ENCODE measurements at regions not wholly inside any gene's neighbourhood (a gene's known extent, or its start where the extent isn't known, plus 50 kb on each side); places are given as distances from the start of the nearest gene placed in this dataset.

- no peak for ATAC-seq
Measured at GRCh38 chr2:2866459-2866858, 511.2 kb downstream of the EIPR1 start.

- no peak for ATAC-seq
Measured at GRCh38 chr2:2862386-2862785, 515.2 kb downstream of the EIPR1 start.

GRCh38 chr2:2861666-2862240 is 515.9 kb downstream of the EIPR1 start:
- ATAC-seq: no peak

DNA sequence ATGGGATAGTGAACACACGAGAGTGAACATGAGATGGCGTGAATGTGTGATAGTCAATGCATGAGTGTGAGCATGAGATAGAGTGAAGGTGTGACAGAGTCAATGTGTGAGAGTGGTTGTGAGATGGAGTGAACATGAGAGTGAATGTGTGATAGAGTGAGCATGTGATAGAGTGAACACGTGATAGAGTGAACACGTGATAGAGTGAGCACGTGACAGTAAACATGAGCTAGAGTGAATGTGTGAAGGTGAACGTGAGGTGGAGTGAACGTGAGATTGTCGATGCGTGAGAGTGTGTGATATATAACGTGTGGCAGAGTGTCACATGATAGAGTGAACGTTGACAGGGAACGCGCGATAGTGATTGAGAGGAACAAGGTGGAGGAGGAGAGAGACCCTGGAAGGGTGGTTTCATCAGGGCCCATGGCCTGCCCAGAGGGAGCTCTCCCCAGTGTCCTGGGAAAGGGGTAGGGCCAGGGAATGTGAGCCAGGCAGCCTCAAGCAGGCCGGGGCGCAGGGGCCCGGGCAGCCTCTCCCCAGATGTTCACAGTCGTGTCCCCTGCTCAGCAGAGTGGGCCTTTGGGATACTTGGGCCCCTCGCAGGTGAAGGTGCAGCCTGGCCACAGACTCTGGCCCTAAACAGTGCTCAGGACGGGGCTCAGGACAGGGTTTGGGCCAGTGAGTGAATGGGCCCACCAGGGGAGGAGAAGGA is 516.9 kb downstream of the EIPR1 start:
- no peak for ATAC-seq

DNA sequence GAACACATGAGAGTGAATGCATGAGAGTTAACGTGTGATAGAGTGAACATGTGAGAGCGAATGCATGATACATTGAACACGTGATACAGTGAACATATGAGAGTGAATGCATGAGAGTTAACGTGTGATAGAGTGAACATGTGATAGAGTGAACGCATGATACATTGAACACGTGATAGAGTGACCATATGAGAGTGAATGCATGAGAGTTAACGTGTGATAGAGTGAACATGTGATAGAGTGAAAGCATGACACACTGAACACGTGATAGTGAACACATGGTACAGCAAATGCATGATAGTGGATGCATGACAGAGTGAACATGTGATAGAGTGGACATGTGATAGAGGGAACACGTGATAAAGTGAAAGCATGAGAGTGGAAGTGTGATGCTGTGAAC is 517.9 kb downstream of the EIPR1 start:
- ATAC-seq: no peak

- ATAC-seq: no peak
Measured at GRCh38 chr2:2859164-2859563, 518.5 kb downstream of the EIPR1 start.

DNA sequence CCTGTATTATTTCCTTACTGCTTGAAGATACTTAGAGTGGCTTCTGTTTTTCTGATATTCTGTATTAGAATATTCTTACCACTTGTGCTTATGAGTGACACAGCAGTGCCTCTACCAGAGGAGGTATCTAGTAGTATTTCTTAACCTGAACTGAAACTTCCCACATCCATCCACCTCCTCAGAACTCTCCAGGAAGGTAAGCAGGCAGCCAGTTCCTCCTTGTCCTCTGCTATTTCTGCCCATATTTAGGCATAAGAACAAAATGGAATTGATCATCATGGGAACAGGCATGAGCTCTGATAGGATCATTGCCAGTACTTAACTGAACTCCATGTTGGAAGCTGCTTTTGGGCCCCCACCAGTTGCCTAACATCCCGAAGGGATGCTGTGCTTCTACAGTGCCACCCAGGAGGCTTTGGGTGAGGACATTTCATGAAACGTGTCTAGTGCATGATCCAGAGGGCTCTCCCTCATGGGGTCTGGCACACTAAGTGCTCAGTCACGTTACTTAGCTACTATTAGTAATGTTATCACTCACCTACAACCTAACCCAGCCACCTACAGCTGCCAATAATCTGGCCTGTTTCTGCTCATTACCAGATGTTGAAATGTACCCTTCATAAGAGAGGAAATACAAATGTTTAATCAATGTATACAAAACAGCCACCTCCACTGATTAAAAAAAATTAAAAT is 520.7 kb downstream of the EIPR1 start:
- ATAC-seq: no peak

DNA sequence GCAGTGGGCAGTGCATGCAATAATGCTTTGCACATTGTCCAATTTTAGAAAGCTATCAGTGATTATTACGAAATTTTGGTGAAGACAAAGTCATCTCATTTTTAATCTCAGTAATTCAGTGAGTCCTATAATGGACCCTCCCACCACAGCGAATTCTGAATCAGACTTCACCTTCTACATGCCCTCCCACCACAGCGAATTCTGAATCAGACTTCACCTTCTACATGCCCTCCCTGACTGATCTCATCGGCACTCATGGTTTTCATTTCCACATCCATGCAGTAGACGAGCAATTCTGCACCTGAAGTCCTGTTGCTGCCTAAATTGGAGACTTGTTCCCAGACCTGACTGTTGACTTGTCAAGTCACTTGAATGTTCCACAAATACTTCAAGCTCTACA is 522.3 kb downstream of the EIPR1 start:
- no peak for ATAC-seq

GRCh38 chr2:2853346-2853745 is 522.3 kb upstream of the MYT1L start:
- no peak for ATAC-seq

DNA sequence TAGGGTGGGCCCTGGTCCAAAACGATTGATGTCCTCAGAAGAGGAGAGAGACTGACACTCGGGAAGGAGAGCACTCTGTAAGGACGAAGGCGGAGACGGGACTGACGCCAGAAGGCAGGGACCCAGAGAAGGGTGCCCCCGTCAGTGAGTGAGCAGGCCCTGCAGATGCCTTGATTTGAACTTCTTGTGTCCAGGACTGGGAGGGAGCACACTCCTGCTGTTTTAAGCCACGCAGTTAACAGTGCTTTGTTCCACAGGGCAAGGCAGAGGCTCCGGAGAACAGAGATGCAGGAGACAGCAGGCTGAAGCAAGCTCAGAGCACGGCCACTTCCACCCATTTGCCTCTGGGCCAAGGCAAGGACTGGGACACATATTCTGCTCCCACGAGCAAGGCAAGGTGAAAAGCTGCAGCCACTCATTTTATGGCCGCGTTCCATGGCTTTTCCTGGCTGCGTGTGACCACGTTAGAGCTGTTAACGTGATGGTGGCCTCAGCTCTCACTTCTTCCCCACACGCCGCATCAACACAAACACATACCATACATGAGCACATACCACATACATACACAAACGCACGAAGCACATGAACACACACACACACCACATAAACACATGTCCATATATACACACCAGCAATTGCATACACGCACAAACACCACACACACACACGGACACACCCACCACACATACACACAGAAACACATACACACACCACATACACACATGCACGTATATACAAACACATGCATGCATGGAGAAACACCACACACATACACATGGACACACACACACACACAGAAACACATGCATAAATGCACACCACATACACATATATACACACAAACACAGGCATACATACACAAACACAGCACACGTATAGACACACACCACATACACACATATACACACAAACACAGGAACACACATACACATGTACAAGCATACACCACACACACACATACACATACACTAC is 521.0 kb upstream of the MYT1L start:
- no peak for ATAC-seq

GRCh38 chr2:2851316-2851715 is 520.2 kb upstream of the MYT1L start:
- ATAC-seq: no peak

- ATAC-seq: no peak
Measured at GRCh38 chr2:2850859-2851258, 519.8 kb upstream of the MYT1L start.

- ATAC-seq: no peak
Measured at GRCh38 chr2:2850218-2850755, 519.2 kb upstream of the MYT1L start.

- ATAC-seq: no peak
Measured at GRCh38 chr2:2849464-2850217, 518.6 kb upstream of the MYT1L start.

- no peak for ATAC-seq
Measured at GRCh38 chr2:2848621-2849333, 517.7 kb upstream of the MYT1L start.

GRCh38 chr2:2848198-2848597 is 517.1 kb upstream of the MYT1L start:
- no peak for ATAC-seq

DNA sequence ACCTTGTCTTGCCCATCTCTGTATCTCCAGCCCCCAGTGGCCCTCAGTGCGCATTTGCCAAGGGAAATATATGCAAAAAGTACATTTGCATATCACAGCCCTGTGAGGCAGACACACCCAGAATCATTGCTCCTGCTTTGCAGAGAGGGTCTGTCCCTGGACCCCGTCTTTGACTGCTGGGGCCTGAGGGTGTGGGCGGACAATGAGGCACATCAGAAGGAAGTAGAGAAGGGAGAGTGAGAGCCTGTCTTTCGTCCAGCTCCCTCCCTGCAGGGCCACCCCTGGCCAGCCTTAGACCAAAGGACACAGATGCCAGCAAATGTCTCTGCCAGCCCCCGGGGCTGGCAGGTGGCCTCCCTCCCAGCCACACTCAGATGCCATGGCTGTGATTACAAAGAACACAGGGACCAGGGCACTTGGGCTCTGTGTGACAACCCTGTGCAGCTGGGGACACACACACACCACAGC is 516.2 kb upstream of the MYT1L start:
- ATAC-seq: no peak

- ATAC-seq: no peak
Measured at GRCh38 chr2:2846332-2847208, 515.5 kb upstream of the MYT1L start.

DNA sequence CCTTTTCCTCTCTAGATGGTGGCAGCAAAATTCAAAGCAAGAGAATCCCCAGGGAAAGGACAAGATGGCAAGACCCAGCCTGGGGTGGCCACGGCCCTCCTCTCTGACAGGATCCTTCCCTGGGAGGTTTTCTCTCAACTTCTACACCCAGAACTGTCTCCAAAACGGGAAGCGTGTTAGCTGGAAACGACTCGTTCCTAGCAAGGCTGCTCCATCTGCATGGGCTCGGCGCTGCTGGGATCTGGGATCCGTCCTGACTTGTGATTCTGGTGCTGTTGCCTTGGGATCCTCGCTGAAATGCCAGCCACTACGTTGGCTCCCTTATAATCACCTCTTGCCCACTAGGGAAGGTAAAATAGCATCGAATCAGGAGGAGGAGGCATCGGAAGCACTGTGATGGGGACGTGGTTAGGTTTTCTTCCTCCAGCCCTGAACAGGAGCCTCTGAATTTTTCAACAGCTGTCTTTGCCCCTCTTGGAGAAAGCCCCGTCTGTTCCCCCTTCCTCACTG is 514.8 kb upstream of the MYT1L start:
- ATAC-seq: no peak

GRCh38 chr2:2845267-2845666 is 514.2 kb upstream of the MYT1L start:
- ATAC-seq: no peak
